C1 segment of cervical spinal cord (tissue), 14 donors: ENCODE measurements at regions not wholly inside any gene's neighbourhood (a gene's known extent, or its start where the extent isn't known, plus 50 kb on each side); places are given as distances from the start of the nearest gene placed in this dataset.
A peak's percentile ranks its signal among the peaks of the same experiment; 100 is the strongest.
"Not testable (repeated sequence)": the region's sequence is repeated elsewhere in the genome, so short reads cannot be mapped to it uniquely, and the experiment has no call there.

ENCODE experiments used
- DNase-seq, 14 donors: peaks; one replicate each; lab custom pipeline; 2025; lab: John Stamatoyannopoulos, UW

DNA sequence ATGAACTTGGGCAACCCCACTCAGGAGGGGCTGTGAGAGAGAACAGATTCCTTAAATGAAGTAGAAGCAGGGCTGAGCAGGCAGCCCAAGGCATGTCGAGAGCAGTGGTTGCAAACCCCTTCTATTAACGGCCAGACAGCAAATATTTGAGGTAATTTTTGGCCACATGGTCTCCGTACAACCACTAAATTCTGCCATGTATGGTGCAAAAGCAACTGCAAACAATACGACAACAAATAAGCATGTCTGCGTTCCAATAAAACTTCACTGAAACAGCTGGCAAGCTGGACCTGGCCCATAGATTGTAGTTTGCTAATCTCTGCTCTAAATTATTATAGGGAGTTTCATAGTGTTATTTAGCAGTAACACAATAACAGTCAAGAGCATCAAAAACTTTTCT lies 217.0 kb upstream of the ZNF521 start:
- no peak for DNase-seq

DNA sequence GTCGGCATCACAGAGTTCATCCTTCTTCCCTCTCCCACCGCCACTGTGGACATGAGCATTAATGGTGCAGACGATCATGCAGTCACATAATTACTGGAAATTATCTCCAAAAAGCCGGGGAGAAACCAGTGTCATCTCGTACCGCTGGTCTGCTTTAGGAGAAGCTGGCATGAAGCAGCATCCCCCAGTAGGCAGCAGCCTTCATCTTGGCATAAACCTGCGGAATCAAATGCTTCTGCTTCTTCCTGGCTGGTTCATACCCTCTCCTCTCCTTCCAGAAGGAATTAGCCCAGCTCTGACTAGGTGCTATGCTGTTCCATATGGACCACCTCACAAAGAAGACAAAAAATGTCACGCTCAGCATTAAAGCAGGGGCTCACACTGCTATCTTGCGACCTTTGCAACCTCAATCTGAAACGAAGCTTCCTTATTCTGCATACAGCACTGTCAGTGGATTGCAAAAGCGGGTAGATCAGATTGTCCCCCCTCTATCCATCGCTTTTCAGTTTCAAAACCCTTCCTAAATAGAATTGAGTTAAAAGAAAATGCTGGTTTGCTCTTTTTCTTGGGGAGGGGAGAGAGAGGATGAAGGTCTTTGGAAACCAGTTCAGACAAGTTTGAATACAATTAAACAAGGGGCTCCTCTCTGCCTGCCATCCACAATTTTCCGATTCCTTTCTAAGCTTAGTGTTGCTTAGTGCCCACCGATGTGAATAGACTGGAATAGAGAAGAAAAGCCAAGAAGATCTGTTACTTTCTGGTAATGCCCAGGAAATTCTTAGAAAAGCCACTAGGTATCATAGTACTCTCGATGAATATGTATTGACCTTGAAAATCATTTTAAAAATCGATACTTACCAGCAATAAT lies 212.1 kb upstream of the ZNF521 start:
- DNase-seq: peak in 1 of 14 donors; percentile 28

DNA sequence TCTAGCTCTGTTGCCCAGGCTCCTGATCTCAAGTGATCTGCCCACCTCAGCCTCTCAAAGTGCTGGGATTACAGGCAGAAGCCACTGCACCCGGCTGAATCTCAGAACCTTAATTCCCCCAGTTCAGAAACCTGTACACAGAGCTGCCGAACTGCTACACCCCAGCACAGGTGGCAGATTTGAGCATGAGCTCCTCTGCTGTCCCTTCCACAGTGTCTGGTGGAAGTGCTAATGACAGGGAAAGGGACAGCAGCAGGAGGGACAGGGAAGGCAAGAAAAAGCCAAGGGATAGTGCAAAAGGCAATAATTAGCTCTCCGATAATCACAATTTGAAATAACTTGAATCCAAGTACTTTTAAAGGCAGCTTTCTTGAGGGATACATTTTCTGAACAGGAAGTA lies 211.4 kb upstream of the ZNF521 start:
- peak in 1 of 14 donors; percentile 38 for DNase-seq

DNA sequence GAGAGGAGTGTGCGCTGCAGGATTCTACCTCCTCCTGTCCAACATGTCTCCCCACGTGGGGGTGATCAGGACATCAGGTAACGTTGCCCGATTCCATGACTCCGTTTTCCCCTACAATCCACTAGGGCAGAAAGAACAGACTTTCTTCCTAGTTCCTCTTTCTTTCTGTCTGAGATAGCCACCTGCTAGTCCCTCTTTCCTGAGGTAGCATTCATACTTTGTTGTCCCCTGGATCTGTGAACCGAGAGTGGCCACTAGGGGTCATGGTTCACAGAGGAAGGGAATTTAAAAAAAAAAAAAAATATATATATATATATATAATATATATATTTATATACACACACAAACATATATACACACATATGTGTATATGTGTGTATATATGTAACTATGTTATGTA lies 210.0 kb upstream of the ZNF521 start:
- DNase-seq: no peak

DNA sequence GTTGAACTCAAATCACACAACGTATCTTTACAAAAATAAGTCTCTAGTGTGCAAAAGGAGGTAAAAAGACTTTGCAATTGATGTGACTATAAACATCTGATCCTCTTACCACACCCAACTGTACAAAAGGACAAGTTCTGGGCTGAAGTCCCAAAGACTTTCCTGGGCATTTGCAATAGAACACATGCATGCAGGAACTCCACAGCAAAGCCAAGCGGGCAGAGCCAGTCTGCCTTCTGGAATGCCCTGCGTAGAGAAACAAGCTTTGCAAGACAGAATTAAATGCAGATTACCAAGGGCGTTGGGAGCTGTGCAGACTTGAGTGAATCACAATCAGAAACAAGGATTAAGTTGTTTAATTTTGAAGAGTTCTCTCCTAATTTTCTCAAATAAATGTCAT lies 208.4 kb upstream of the ZNF521 start:
- DNase-seq: peak in 2 of 14 donors; percentile 9 to 14

DNA sequence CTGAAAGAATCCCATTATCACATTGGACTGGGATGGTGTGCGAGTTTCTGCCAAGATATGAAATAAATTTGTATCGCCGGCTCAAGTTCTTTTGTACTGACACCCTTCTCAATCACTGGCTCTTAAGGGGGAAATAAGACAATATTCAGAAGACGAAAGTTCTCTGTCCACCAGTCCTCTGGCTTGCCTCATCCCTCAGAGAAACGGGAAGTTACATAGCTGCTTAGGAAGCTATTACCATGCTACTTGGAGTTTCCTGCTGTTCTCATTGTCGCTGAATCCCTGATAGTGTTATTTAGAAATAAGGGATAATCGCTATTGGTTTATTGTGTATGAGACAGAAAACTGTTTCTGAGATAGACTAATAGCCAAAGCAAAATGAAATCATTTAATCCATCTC lies 205.0 kb upstream of the ZNF521 start:
- no peak for DNase-seq

DNA sequence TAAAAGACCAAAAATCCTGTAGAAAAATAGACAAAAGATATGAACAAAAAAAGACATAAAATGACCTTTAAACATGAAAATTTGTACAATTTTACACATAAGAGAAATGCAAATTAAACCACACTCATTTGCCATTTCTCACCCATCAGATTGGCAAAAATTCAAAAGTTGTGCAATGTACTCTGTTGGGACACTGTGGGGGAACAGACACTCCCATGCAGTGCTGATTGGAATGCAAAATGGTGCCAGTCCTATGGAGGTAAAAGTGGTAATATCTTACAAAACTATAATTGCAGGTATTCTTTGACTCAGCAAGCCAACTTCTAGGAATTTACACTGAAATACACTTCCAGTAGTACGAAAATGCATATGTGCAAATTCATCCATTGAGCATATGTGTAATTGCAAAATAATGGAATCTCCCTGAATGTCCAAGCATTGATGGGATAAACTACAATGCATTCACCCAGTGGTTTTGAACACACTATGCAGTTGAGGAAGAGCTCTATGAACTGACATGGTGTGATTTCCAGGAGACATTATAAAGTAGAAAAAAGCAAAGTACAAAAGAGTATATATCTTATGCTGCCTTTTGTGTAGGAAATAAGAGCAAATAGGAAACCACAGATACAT lies 201.8 kb upstream of the ZNF521 start:
- DNase-seq: no peak

DNA sequence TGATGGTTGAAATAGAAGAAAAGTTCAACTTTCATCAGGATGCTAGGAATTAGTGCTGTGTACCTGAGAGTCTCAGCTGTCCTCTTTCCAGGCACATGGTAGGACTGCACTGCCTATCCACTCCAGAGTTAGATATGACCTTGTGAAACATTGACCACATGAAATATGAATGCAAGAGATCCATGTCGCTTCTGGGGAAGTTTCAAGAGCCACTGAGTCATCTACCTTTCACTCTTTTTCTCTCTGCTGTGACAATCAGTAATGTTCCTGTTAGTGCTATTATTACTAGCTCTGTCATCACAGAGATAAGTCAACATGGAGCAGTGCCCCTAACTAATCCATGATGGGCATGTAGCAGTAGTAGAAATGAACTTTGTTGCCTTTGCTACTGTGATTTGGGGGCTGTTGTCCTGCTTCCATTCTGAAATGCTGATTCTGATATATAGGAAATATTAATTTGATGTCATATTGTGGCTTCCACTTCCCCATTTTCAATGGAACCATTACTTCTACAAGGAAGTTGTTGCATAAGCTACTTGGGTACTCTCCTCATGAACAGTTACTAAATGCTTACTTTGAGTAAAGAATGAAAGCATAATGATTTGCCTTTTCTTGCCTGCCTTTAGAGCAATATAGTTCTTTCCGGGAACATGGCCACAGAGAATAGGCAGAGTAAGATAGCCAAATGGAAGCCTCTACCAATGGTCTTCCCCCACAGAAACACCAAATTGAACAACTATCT lies 192.8 kb upstream of the ZNF521 start:
- no peak for DNase-seq

DNA sequence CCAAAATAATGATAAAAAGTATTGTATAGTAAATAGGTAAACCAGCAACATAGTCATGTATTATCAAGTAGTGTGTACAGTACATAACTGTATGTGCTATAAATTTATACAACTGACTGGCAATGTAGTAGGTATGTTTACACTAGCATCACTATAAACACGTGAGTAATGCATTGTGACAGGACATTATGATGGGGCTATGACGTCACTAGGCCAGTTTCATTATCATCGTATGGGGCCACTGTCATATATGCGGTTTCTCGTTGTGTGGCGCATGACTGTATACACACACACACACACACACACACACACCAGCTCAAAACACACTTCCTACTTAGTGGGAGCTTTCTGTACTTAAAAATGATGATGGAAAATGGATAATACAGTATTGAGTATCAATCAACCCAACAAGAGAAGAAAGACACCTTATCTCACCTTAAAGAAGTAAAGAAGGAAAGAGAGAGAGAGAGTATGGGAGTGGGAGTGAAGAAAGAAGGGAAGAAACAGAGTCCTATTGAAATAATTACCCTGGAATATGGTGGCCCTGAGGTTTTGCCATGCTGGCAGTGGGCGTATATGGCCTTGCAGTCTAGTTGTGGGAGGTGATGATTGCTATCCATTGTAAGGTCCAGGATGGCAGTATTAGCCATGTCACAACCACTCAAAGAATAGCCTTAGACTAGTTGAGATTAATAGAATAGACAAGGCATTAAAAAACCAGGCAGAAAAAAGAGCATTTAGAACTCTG lies 186.4 kb upstream of the ZNF521 start:
- no peak for DNase-seq

DNA sequence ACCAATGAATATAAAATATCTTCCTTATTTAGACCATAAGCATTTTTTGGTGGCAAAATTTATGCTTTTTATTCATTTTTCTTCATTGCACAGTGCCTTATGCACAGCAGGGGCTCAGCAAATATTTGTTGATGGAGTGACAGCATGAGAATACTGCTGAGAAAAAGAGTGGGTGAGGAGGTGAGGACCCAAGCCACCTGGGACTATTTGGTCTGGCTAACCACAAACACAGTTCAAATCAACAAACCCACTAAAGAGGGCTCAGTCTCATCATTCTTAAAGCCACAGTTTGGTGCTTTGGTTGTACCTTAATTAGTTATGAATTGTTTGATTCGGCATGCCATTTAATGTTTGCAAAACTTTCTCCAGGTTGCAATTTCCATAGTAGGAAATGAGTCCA lies 183.5 kb upstream of the ZNF521 start:
- DNase-seq: no peak

DNA sequence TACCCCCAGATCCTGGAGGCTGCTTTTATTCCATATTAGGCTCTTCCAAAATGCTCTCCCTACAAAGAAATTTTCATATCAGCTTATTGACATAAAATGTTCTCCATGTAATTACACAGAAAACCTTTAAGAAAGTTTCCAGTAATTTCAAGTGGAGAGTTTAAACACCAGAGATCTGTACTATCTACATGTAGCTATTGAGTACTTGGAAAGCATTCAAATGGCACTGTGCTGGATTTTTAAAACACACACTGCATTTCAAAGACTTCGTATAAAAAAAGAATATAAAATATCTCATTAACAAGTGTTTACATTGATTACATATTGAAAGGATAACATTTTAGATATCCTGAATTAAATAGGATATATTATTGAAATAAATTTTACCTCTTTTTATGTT lies 182.4 kb upstream of the ZNF521 start:
- DNase-seq: no peak

DNA sequence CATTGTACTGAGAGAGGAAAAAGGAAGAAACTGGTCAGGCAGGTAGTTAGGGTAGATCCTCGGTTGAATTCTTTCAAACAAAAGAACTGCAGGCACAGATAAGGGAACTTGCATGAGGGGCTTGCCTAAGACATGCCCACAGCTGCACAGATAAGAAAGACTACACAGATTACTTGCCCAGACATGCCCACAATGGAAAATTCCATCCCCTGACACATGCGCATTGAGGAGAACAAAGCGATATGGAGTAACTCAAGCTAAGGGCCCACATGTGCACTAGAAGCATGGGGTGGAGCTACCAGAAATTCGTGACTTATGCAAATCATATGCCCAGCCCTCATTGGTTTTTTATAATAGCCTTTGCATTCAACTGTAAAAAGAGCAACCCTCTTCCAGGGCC lies 181.3 kb upstream of the ZNF521 start:
- DNase-seq: no peak

DNA sequence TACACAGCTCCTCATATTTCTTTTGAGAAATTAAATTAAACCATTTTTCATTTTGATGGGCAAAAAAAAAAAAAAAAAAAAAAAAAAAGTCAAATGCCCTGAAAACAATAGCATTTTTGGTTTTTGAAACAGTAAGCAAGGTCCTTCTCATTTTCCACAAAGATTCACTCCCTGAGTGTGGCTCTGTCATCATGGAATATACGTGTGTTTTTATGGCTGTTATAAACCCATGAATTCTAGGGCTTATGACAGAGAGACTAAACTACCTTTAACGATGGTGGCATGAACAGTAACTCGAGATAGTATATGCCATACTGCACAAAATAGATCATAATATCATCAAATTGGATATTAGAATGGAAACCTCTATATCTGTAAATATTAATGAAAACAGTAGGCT lies 179.2 kb upstream of the ZNF521 start:
- DNase-seq: no peak

DNA sequence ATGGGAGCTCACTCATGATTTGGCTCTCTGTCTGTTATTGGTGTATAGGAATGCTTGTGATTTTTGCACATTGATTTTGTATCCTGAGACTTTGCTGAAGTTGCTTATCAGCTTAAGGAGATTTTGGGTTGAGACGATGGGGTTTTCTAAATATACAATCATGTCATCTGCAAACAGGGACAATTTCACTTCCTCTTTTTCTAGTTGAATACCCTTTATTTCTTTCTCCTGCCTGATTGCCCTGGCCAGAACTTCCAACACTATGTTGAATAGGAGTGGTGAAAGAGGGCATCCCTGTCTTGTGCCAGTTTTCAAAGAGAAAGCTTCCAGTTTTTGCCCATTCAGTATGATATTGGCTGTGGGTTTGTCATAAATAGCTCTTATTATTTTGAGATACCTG lies 173.8 kb upstream of the ZNF521 start:
- not testable (repeated sequence) for DNase-seq

DNA sequence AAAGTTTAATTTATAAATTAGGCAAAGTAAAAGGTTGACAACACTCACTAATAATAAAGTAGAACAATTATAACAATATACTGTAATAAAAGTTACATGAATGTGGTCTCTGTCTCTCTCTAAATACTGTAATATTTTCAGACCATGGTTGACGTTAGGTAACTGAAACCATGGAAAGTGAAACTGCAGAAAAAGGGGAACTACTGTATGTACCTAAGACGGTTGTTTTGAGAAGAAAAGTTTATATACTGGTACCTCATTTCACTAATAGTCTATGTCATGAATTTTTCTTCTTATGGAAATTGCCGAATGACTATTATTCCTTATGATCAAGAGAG lies 166.7 kb upstream of the ZNF521 start:
- no peak for DNase-seq

DNA sequence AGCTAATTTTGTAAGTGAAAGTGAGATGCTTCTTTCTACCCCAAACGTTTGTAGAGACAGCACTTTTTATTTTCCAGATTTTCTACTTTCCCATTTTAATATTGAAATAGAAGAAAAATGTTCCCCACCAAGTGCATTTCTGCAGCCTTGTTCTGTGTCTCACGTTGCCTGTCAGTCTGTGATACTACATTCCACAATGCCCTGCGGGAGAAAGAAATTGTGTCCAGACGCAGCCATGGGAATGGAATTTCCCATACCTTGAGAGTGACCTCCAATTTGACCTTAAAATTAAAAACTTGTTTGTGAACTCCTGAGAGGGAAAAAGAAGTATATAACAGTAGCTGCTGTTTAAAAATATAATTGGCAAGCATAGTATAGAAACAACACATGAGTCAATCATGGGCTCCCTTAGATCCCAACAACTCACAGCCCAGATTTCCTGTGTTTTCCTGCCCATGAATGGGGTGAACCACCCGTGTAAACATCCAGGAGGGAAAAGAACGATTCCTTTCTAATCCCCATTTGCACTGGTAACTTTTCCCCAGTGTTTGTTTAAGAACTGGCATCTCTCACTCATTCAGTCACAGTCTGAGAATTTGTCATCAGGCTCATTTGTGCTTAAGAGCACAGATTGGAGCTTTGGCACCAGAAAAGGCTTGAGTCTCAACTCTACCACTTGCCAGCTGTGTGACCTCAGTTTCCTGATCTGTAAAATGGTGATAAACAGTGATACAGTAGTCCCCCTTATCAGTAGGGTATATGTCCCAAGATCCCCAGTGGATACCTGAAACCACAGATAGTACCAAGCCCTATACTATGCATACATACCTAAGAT lies 166.1 kb upstream of the ZNF521 start:
- no peak for DNase-seq

DNA sequence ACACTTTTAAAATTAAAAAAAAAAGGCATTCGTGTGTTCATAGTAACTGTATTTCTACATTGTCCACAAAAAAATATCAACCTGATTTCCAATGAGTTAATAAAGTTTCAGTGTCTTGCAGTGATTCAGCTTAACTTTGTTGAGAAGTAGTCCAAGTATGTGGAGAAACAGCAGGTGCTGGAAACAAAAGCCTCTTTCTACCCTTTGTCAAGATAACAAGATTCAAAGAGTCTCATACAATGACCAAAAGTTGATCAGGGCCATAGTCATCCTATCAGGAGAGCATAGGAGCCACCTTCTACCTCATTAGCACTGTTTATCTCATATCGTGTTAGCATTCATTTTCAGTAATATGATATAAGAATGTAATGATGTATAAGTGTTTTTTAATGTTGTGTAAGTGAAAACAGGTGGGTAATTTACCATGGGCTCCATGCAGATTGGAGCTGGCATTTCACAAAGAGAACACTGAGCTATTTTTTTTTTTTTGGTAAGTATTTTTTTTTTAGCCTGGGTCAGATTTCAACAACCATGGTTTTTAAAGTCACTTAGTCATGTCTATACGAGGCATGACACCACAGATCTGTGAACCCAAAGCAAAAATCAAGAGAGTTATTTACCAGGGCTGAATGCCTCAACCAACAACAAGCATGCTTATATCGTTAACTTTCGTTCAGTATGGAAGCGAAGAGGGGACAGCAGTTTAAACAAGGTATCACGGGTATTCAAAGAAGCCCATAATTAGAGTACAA lies 165.0 kb upstream of the ZNF521 start:
- DNase-seq: no peak

DNA sequence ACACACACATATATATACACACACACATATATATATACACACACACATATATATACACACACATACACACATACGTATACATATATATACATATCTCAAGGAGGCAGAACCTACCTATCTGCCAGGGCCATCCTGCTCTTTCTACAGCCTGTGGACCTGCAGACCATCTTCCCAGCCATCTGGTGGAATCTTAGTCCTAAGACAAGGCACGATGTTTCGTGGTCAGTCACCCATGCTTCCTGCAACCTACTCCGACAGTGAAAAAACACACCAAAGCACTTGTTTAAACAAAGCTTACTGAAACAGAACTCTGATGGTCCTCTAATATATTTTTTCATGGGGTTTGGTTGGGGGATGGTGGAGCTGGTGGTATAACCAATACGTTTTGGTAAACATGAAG lies 164.2 kb upstream of the ZNF521 start:
- no peak for DNase-seq

DNA sequence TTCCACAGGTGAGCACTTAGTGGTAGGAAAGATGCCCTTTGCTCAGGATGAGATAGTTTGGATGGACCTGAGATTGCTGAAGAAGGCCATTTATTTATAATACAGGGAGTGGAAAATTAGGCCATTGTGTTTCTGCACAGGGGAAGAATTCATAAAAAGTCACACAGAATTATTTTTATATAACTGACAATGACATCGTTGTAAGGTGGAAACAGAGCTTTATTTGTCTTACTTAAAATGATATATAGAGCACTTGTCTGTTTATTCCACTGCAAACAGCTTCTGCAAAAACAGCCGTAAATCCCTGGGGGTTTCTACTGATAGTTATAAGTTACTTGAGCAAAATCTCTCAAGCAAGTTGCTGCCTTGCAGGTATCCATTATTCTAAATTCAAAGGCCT lies 158.1 kb upstream of the ZNF521 start:
- no peak for DNase-seq

DNA sequence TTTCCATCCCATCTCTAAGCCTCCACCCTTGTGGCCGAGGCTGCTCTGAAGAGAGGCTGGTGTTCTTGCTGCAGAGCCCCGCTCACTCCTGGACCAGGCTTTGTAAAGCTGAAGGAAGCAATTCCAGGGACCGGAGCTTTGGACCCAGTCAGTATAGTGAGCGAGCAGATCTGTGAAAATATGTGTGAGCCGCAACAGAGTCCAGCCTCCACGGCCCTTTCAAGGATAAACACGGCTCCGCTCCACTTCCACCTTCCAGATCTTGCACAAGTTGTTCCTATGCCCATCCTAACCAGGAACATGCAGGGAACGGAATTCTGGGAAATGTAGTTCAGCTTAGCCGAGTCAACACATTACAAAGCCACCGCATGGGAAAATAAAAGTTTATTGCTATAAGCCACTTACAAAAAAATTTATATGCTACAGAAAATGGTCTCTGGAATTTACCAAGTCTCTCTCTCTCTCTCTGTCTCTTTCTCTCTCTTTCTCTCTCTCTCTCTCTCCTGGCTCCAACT lies 151.7 kb upstream of the ZNF521 start:
- DNase-seq: peak in 12 of 14 donors; percentile 4 to 78 (median 36)
